ENCODE measurements at regions not wholly inside any gene's neighbourhood (a gene's known extent, or its start where the extent isn't known, plus 50 kb on each side); places are given as distances from the start of the nearest gene placed in this dataset.

DNA sequence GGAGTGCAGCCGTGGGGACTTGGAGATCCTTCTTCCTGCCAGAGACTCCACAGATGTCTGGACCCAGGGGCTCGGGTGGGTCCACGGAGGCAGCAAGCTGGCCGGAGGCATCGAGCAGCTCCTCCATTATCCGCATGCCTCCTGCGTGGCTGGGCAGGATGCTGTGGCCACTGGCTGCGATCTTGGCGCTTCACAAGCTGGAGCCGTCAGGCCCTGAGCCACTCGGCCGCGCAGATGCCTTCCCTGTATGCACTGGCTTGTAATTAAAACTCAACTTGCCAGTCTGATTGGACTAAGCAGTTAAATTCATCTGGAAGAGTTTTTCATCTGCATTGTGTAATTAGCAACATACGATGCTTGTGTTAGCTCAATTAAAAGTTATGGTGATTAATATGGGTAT lies 151.5 kb downstream of the AACS start (continued):
- TF ChIP-seq, protein P1, sequence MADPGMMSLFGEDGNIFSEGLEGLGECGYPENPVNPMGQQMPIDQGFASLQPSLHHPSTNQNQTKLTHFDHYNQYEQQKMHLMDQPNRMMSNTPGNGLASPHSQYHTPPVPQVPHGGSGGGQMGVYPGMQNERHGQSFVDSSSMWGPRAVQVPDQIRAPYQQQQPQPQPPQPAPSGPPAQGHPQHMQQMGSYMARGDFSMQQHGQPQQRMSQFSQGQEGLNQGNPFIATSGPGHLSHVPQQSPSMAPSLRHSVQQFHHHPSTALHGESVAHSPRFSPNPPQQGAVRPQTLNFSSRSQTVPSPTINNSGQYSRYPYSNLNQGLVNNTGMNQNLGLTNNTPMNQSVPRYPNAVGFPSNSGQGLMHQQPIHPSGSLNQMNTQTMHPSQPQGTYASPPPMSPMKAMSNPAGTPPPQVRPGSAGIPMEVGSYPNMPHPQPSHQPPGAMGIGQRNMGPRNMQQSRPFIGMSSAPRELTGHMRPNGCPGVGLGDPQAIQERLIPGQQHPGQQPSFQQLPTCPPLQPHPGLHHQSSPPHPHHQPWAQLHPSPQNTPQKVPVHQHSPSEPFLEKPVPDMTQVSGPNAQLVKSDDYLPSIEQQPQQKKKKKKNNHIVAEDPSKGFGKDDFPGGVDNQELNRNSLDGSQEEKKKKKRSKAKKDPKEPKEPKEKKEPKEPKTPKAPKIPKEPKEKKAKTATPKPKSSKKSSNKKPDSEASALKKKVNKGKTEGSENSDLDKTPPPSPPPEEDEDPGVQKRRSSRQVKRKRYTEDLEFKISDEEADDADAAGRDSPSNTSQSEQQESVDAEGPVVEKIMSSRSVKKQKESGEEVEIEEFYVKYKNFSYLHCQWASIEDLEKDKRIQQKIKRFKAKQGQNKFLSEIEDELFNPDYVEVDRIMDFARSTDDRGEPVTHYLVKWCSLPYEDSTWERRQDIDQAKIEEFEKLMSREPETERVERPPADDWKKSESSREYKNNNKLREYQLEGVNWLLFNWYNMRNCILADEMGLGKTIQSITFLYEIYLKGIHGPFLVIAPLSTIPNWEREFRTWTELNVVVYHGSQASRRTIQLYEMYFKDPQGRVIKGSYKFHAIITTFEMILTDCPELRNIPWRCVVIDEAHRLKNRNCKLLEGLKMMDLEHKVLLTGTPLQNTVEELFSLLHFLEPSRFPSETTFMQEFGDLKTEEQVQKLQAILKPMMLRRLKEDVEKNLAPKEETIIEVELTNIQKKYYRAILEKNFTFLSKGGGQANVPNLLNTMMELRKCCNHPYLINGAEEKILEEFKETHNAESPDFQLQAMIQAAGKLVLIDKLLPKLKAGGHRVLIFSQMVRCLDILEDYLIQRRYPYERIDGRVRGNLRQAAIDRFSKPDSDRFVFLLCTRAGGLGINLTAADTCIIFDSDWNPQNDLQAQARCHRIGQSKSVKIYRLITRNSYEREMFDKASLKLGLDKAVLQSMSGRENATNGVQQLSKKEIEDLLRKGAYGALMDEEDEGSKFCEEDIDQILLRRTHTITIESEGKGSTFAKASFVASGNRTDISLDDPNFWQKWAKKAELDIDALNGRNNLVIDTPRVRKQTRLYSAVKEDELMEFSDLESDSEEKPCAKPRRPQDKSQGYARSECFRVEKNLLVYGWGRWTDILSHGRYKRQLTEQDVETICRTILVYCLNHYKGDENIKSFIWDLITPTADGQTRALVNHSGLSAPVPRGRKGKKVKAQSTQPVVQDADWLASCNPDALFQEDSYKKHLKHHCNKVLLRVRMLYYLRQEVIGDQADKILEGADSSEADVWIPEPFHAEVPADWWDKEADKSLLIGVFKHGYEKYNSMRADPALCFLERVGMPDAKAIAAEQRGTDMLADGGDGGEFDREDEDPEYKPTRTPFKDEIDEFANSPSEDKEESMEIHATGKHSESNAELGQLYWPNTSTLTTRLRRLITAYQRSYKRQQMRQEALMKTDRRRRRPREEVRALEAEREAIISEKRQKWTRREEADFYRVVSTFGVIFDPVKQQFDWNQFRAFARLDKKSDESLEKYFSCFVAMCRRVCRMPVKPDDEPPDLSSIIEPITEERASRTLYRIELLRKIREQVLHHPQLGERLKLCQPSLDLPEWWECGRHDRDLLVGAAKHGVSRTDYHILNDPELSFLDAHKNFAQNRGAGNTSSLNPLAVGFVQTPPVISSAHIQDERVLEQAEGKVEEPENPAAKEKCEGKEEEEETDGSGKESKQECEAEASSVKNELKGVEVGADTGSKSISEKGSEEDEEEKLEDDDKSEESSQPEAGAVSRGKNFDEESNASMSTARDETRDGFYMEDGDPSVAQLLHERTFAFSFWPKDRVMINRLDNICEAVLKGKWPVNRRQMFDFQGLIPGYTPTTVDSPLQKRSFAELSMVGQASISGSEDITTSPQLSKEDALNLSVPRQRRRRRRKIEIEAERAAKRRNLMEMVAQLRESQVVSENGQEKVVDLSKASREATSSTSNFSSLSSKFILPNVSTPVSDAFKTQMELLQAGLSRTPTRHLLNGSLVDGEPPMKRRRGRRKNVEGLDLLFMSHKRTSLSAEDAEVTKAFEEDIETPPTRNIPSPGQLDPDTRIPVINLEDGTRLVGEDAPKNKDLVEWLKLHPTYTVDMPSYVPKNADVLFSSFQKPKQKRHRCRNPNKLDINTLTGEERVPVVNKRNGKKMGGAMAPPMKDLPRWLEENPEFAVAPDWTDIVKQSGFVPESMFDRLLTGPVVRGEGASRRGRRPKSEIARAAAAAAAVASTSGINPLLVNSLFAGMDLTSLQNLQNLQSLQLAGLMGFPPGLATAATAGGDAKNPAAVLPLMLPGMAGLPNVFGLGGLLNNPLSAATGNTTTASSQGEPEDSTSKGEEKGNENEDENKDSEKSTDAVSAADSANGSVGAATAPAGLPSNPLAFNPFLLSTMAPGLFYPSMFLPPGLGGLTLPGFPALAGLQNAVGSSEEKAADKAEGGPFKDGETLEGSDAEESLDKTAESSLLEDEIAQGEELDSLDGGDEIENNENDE (IDR thresholded peaks at IDR 0.05; ENCODE audit: insufficient replicate concordance, low read length), result no peak
